Transverse colon (tissue), 4 donors: ENCODE measurements at regions not wholly inside any gene's neighbourhood (a gene's known extent, or its start where the extent isn't known, plus 50 kb on each side); places are given as distances from the start of the nearest gene placed in this dataset.

ENCODE experiments used
- DNase-seq: peaks from one replicate; pipeline ENCODE4 v3.0.0-alpha.2; 2019
- H3K27ac ChIP-seq, 4 donors: fragments of 200-600 bp; sonication (generic); 2 replicates each; pipeline ENCODE4 v1.5.1; 2016 to 2018; ENCODE audit warnings: inconsistent platforms in 4 of 4
- H3K27me3 ChIP-seq: fragments of 200-600 bp; sonication (generic); 2 replicates; pipeline ENCODE4 v1.5.1; 2017; ENCODE audit warnings: inconsistent platforms
- H3K36me3 ChIP-seq, 4 donors: fragments of 200-600 bp; sonication (generic); 2 replicates each; pipeline ENCODE4 v1.5.1; 2017 to 2019; ENCODE audit warnings: inconsistent platforms in 4 of 4
- H3K4me1 ChIP-seq, 4 donors: fragments of 200-600 bp; sonication (generic); 2 replicates each; pipeline ENCODE4 v1.5.1; 2017 to 2020; ENCODE audit warnings: inconsistent platforms in 4 of 4
- H3K4me3 ChIP-seq, 4 donors: fragments of 200-600 bp; sonication (generic); 1 replicate in 1 of 4; 2 replicates in 3 of 4; pipeline versions ENCODE4 v1.5.1 to v1.6.1; 2017 to 2019; ENCODE audit warnings: inconsistent platforms in 4 of 4
- H3K9me3 ChIP-seq, 2 donors: fragments of 200-600 bp; sonication (generic); 2 replicates each; pipeline ENCODE4 v1.5.1; 2017 to 2019; ENCODE audit warnings: inconsistent platforms in 2 of 2
- CTCF ChIP-seq, 5 experiments: fragments of 200-600 bp in 3 of 5; fragments of 450-650 bp in 2 of 5; sonication (generic) in 3 of 5; IDR thresholded peaks; 1 replicate in 2 of 5; 2 replicates in 3 of 5; pipeline ENCODE4 v1.5.1; 2016 to 2017; ENCODE audit warnings: antibody characterized with exemption in 5 of 5, inconsistent platforms in 3 of 5, mild to moderate bottlenecking in 2 of 5, moderate library complexity in 1 of 5
- EP300 ChIP-seq: sonication (generic); formaldehyde crosslinking; IDR thresholded peaks from one replicate; pipeline ENCODE4 v1.6.1; 2017; ENCODE audit warnings: antibody characterized with exemption, low read depth
- POLR2A ChIP-seq: fragments of 450-650 bp; IDR thresholded peaks from one replicate; pipeline ENCODE4 v1.6.1; 2016; ENCODE audit warnings: antibody characterized with exemption, mild to moderate bottlenecking, moderate library complexity
- POLR2AphosphoS5 ChIP-seq, 3 donors: sonication (generic); formaldehyde crosslinking; IDR thresholded peaks; one replicate each; pipeline ENCODE4 v1.6.1; 2016; ENCODE audit warnings: antibody characterized with exemption in 3 of 3
- WGBS, 2 donors: methylation state at CpG; one replicate each; pipeline ENCODE4 v1.1.5; 2018; ENCODE audit warnings: low coverage in 1 of 2; 5-methylcytosine and 5-hydroxymethylcytosine counted together
- in situ Hi-C, 4 donors: fragments of 200-750 bp; cut with MboI; loops; one replicate each; pipeline versions ENCODE4 v1.15.0 to v1.15.1; 2017; ENCODE audit warnings: low sequenced_read_pairs in 3 of 4, low pct_ligation_motif_present in 1 of 4, low pct_unique_long_range_greater_than_20kb in 1 of 4
- intact Hi-C: fragments of 100-400 bp; cut with DNase I; formaldehyde crosslinking; loops from one replicate; pipeline ENCODE4 v1.15.1; 2023; ENCODE audit warnings: low total_unique reads

- H3K36me3 ChIP-seq, result no peaks in the 10 kb centered on the region
- intact Hi-C loops, result no loop called here
- H3K27ac ChIP-seq, result peak overlapping the region in 2 of 4 donors; percentile 53 to 70
- no peaks in the 10 kb centered on the region for H3K27me3 ChIP-seq
- peak; percentile 79 for DNase-seq
- no peaks in the 10 kb centered on the region for H3K9me3 ChIP-seq
- H3K4me1 ChIP-seq, result no peaks in the 10 kb centered on the region
- in situ Hi-C loops, result no loop called here
- WGBS, 2 donors, result 45% methylated on average over 18 of the region's 18 CpGs; no CpG with 5 or more reads in 1 of the 2 donors
- TF ChIP-seq POLR2AphosphoS5 (IDR thresholded peaks at IDR 0.05) (peak in 1 of 3 donors; percentile 17), EP300 (no peak), POLR2A (no peak), CTCF (IDR thresholded peaks at IDR 0.05) (peak in 1 of 5 experiments; percentile 48)
- peak overlapping the region in 2 of 4 donors; percentile 31 to 33 for H3K4me3 ChIP-seq
These were observed 234.7 kb downstream of the OR13H1 start for GRCh38 chrX:131778269-131779218.

GRCh38 chrX:131779306-131779705 lies 235.4 kb downstream of the OR13H1 start:
- 65% methylated on average over 7 of the region's 7 CpGs; no CpG with 5 or more reads in 1 of the 2 donors for WGBS, 2 donors
- Histone ChIP-seq H3K27ac (peak overlapping the region in 1 of 4 donors; percentile 70), H3K27me3 (no peaks in the 10 kb centered on the region), H3K4me3 (peak overlapping the region in 1 of 4 donors; percentile 33), H3K9me3 (no peaks in the 10 kb centered on the region), H3K36me3 (no peaks in the 10 kb centered on the region), H3K4me1 (no peaks in the 10 kb centered on the region)
- DNase-seq, result no peak
- intact Hi-C loops, result no loop called here
- TF ChIP-seq EP300 (no peak), POLR2A (no peak), POLR2AphosphoS5 (IDR thresholded peaks at IDR 0.05) (no peak), CTCF (IDR thresholded peaks at IDR 0.05) (no peak)
- in situ Hi-C loops, result no loop called here

DNA sequence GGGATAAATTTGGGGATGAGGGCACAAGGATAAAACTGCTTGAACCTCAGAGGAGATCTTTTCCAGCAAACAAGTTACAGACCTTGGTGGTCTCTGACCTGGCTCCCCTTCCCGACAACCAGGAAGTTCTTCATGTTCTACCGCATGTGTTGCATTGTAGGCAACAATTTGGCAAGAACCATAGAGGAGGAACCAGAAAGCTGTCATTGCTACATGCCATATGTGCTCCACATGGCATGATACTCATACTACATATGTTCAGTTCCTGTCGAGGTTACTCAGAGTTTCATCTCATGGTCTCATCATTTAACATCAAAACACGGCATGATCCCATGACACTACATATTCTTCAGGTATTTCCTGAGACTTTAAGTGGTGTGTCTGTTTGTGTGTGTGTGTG lies 235.9 kb downstream of the OR13H1 start:
- Histone ChIP-seq H3K27ac (no peak overlapping the region), H3K36me3 (no peaks in the 10 kb centered on the region), H3K4me3 (no peak overlapping the region), H3K9me3 (no peaks in the 10 kb centered on the region), H3K27me3 (no peaks in the 10 kb centered on the region), H3K4me1 (no peaks in the 10 kb centered on the region)
- no peak for DNase-seq
- intact Hi-C loops (no loop called here), in situ Hi-C loops (no loop called here)
- TF ChIP-seq EP300 (no peak), POLR2AphosphoS5 (IDR thresholded peaks at IDR 0.05) (no peak), CTCF (IDR thresholded peaks at IDR 0.05) (no peak), POLR2A (no peak)
- WGBS, 2 donors, result 73 to 100% methylated on average over 2 to 4 of the region's 4 CpGs

DNA sequence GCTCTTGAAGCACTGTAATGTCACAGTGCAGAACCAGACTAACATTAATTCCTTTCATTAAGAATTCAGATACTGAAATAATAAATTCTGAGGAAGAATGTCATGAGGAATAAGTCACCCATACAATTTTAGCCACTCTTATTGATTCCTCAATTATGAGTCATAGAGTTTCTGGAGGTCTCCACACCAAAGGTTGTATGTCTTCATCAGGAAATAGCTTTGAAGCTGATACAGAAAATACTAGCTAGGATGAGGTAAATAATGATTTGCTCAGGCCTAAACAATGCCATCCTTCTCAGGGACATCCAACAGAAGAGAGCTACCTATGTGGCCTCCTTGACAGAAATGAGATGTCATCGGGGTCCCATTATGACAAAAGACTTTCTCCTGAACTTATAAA lies 238.8 kb downstream of the OR13H1 start:
- H3K27ac ChIP-seq, result no peak overlapping the region
- no peaks in the 10 kb centered on the region for H3K36me3 ChIP-seq
- 56% methylated on average over 1 of the region's 1 CpG; no CpG with 5 or more reads in 1 of the 2 donors for WGBS, 2 donors
- in situ Hi-C loops, result no loop called here
- no peaks in the 10 kb centered on the region for H3K27me3 ChIP-seq
- TF ChIP-seq CTCF (IDR thresholded peaks at IDR 0.05) (no peak), POLR2A (no peak), EP300 (no peak), POLR2AphosphoS5 (IDR thresholded peaks at IDR 0.05) (no peak)
- no peak for DNase-seq
- H3K4me3 ChIP-seq, result no peak overlapping the region
- no peaks in the 10 kb centered on the region for H3K4me1 ChIP-seq
- H3K9me3 ChIP-seq, result no peaks in the 10 kb centered on the region
- intact Hi-C loops, result no loop called here
